ENCODE measurements at regions not wholly inside any gene's neighbourhood (a gene's known extent, or its start where the extent isn't known, plus 50 kb on each side); places are given as distances from the start of the nearest gene placed in this dataset.

DNA sequence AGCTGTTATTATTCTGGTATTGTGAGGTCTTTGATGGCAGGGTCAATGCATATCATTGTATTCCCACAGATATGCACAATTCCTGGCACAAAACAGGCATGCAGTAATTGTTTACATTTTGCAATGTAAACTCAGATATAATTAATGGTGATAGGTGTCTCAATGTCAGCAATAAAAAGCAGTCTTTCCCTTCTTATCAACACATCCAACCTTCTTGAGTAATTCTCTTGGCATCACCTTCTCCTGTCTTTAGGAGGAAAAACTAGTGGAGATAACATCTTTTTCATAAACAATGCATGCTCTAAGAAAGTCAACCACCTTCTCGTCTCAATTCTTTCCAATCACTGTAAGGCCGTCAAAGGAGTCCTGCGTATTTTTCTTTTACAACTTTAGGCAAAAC lies 313.3 kb upstream of the GULP1 start:
- Mint-ChIP-seq H3K36me3 (ENCODE audit: insufficient read depth, unreplicated experiment) (no peaks in the 10 kb centered on the region), H3K27me3 (ENCODE audit: unreplicated experiment) (no peaks in the 10 kb centered on the region), H3K27ac (ENCODE audit: unreplicated experiment) (no peak overlapping the region), H3K4me3 (ENCODE audit: low read depth, unreplicated experiment) (no peak overlapping the region), H3K4me1 (ENCODE audit: low read depth, unreplicated experiment) (no peaks in the 10 kb centered on the region), H3K9me3 (ENCODE audit: low read depth, unreplicated experiment) (no peaks in the 10 kb centered on the region)
- TF ChIP-seq, protein P1, sequence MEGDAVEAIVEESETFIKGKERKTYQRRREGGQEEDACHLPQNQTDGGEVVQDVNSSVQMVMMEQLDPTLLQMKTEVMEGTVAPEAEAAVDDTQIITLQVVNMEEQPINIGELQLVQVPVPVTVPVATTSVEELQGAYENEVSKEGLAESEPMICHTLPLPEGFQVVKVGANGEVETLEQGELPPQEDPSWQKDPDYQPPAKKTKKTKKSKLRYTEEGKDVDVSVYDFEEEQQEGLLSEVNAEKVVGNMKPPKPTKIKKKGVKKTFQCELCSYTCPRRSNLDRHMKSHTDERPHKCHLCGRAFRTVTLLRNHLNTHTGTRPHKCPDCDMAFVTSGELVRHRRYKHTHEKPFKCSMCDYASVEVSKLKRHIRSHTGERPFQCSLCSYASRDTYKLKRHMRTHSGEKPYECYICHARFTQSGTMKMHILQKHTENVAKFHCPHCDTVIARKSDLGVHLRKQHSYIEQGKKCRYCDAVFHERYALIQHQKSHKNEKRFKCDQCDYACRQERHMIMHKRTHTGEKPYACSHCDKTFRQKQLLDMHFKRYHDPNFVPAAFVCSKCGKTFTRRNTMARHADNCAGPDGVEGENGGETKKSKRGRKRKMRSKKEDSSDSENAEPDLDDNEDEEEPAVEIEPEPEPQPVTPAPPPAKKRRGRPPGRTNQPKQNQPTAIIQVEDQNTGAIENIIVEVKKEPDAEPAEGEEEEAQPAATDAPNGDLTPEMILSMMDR (IDR thresholded peaks at IDR 0.05; ENCODE audit: unreplicated experiment): no peak
- DNase-seq: no peak
- intact Hi-C loops (cut with micrococcal nuclease; ENCODE audit: unreplicated experiment): no loop called here
- CTCF ChIA-PET: no interaction called here
- BruUV-seq (replicated peaks): no TSS peak

DNA sequence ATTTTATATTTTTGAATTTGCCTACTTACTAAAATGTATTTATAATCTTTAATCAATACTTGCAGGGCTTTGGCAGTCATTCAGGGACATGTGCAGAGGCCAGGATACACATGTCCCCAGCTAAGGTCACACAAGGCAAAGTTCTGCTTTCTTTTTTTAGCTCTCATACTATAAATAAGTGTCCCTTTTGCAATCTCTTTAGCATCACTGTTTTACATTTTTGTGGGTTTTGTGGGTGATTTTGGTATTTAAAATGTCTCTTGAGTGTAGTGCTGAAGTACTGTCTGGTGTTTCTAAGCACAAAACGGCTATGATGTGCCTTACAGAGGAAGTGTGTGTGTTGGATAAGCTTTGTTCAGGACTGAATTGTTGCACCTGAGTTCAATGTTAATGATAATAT lies 309.0 kb upstream of the GULP1 start:
- no peaks in the 10 kb centered on the region for H3K36me3 Mint-ChIP-seq (ENCODE audit: insufficient read depth, unreplicated experiment)
- H3K27me3 Mint-ChIP-seq (ENCODE audit: unreplicated experiment): no peaks in the 10 kb centered on the region
- no peak overlapping the region for H3K27ac Mint-ChIP-seq (ENCODE audit: unreplicated experiment)
- TF ChIP-seq, protein P1 (IDR thresholded peaks at IDR 0.05; ENCODE audit: unreplicated experiment): no peak
- no peak overlapping the region for H3K4me3 Mint-ChIP-seq (ENCODE audit: low read depth, unreplicated experiment)
- H3K4me1 Mint-ChIP-seq (ENCODE audit: low read depth, unreplicated experiment): no peaks in the 10 kb centered on the region
- intact Hi-C loops (cut with micrococcal nuclease; ENCODE audit: unreplicated experiment): no loop called here
- DNase-seq: no peak
- no peaks in the 10 kb centered on the region for H3K9me3 Mint-ChIP-seq (ENCODE audit: low read depth, unreplicated experiment)
- CTCF ChIA-PET: no interaction called here
- no TSS peak for BruUV-seq (replicated peaks)

DNA sequence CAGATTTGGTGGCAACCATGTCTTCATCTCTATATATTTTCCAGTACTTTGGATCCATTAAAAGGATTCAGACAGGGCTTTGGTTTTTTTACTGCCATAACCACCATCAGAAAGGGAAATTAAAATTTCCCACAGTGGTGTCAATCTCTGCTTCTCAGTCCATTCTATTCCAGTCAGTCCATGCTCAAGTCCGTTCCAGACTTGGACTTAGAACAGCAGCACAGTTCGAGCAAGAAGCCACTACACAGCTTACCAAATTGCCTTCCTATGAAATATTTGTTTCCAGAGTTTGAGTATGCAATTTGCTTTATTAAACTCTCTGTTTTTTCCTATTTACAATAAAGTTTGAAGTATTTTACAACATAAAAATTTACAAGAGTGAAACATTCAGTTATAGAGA lies 306.5 kb upstream of the GULP1 start:
- H3K9me3 Mint-ChIP-seq (ENCODE audit: low read depth, unreplicated experiment): no peaks in the 10 kb centered on the region

DNA sequence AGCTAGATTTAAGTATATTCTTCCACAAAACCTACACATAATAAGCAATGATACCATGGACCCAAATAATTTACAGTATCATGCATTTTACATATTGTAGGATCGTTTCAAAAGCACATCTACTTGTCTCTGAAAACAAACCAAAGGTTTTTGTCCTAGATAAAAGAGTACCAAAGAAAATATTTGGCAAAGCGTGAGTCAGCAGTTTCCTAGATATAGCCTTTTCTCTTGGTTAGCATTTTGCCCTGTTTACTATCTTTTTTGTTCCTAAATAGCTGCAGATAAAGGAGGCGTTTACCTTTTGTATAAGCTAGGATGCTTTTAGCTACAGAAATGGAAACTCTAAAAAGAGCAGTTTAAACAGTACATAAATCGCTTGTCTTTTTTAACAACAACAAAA lies 305.8 kb upstream of the GULP1 start:
- no peaks in the 10 kb centered on the region for H3K4me1 Mint-ChIP-seq (ENCODE audit: low read depth, unreplicated experiment)
- H3K27me3 Mint-ChIP-seq (ENCODE audit: unreplicated experiment): no peaks in the 10 kb centered on the region
- intact Hi-C loops (cut with micrococcal nuclease; ENCODE audit: unreplicated experiment): no loop called here
- CTCF ChIA-PET: no interaction called here
- no peak overlapping the region for H3K27ac Mint-ChIP-seq (ENCODE audit: unreplicated experiment)
- no peak for DNase-seq
- BruUV-seq (replicated peaks): no TSS peak
- no peaks in the 10 kb centered on the region for H3K9me3 Mint-ChIP-seq (ENCODE audit: low read depth, unreplicated experiment)
- TF ChIP-seq, protein P1 (IDR thresholded peaks at IDR 0.05; ENCODE audit: unreplicated experiment): no peak
- H3K36me3 Mint-ChIP-seq (ENCODE audit: insufficient read depth, unreplicated experiment): no peaks in the 10 kb centered on the region
- H3K4me3 Mint-ChIP-seq (ENCODE audit: low read depth, unreplicated experiment): no peak overlapping the region

More for the DNA sequence above, 306.5 kb upstream of the GULP1 start:
- no peaks in the 10 kb centered on the region for H3K27me3 Mint-ChIP-seq (ENCODE audit: unreplicated experiment)
- CTCF ChIA-PET: no interaction called here
- no TSS peak for BruUV-seq (replicated peaks)
- intact Hi-C loops (cut with micrococcal nuclease; ENCODE audit: unreplicated experiment): no loop called here
- H3K4me3 Mint-ChIP-seq (ENCODE audit: low read depth, unreplicated experiment): no peak overlapping the region
- no peaks in the 10 kb centered on the region for H3K4me1 Mint-ChIP-seq (ENCODE audit: low read depth, unreplicated experiment)
- DNase-seq: no peak
- H3K27ac Mint-ChIP-seq (ENCODE audit: unreplicated experiment): no peak overlapping the region
- TF ChIP-seq, protein P1 (IDR thresholded peaks at IDR 0.05; ENCODE audit: unreplicated experiment): no peak
- no peaks in the 10 kb centered on the region for H3K36me3 Mint-ChIP-seq (ENCODE audit: insufficient read depth, unreplicated experiment)
